IMR-90 (cell line): ENCODE measurements at regions not wholly inside any gene's neighbourhood (a gene's known extent, or its start where the extent isn't known, plus 50 kb on each side); places are given as distances from the start of the nearest gene placed in this dataset.

Source experiments
- ATAC-seq: fragments of 200-7000 bp; cut with Tn5 transposase; 2 replicates; pipeline ENCODE4 v1.9.1; 2020; ENCODE audit warnings: low read depth, mild to moderate bottlenecking, moderate library complexity
- BruUV-seq: library from RNA; stranded (reverse); fragments of 400-500 nt; replicated peaks from 2 replicates; lab custom pipeline; 2021; lab: Mats Ljungman, UMichigan
- CTCF ChIA-PET: fragments of 300-600 bp; formaldehyde crosslinking; extraction: SDS; loops from one replicate; lab custom pipeline; 2021; ENCODE audit warnings: antibody characterized with exemption; lab: Yijun Ruan, JAX
- POLR2A ChIA-PET: fragments of 300-600 bp; sonication (Branson Sonifier 250); formaldehyde crosslinking; loops from one replicate; lab custom pipeline; 2022; ENCODE audit warnings: antibody characterized with exemption; ENCODE audit not compliant: unreplicated experiment; lab: Charles Lee
- DNase-seq: peaks from one replicate; pipeline ENCODE4 v3.0.0; 2013
- H2AFZ ChIP-seq: replicated peaks from 2 replicates; pipeline ENCODE3; 2013; ENCODE audit warnings: low read length, mild to moderate bottlenecking; ENCODE audit not compliant: poor library complexity
- H2AK5ac ChIP-seq: 2 replicates; pipeline ENCODE4 v1.6.1; 2013; ENCODE audit warnings: low read depth, low read length, inconsistent platforms
- H2AK9ac ChIP-seq: replicated peaks from 2 replicates; pipeline ENCODE3; 2013; ENCODE audit warnings: mild to moderate bottlenecking, low read depth, low read length, moderate library complexity; ENCODE audit not compliant: poor library complexity
- H2BK120ac ChIP-seq: 2 replicates; pipeline ENCODE4 v1.6.1; 2013; ENCODE audit warnings: low read depth, low read length, inconsistent platforms
- H2BK15ac ChIP-seq: 3 replicates; pipeline ENCODE4 v1.6.1; 2013; ENCODE audit warnings: low read depth, low read length, inconsistent platforms
- H2BK20ac ChIP-seq: 2 replicates; pipeline ENCODE4 v1.6.1; 2013; ENCODE audit warnings: low read depth, mild to moderate bottlenecking, inconsistent platforms, low read length, moderate library complexity
- H2BK5ac ChIP-seq: 2 replicates; pipeline ENCODE4 v1.6.1; 2013; ENCODE audit warnings: mild to moderate bottlenecking, low read depth, low read length, inconsistent platforms; ENCODE audit not compliant: poor library complexity, severe bottlenecking
- H3K14ac ChIP-seq: replicated peaks from 2 replicates; pipeline ENCODE4 v1.6.1; 2013; ENCODE audit warnings: low read depth, low read length, inconsistent platforms
- H3K18ac ChIP-seq: 2 replicates; pipeline ENCODE4 v1.6.1; 2013; ENCODE audit warnings: low read depth, low read length, control low read depth
- H3K23ac ChIP-seq: 2 replicates; pipeline ENCODE4 v1.6.1; 2013; ENCODE audit warnings: low read depth, low read length, inconsistent platforms
- H3K27ac ChIP-seq: 2 replicates; pipeline ENCODE4 v1.5.1; 2013; ENCODE audit warnings: mild to moderate bottlenecking, control low read depth, low read length; ENCODE audit not compliant: insufficient read depth
- H3K27me3 ChIP-seq: 2 replicates; pipeline ENCODE4 v1.6.1; 2013; ENCODE audit warnings: low read length; ENCODE audit not compliant: control insufficient read depth, insufficient read depth
- H3K36me3 ChIP-seq: 2 replicates; pipeline ENCODE4 v1.6.1; 2013; ENCODE audit warnings: low read length, mixed read lengths; ENCODE audit not compliant: control insufficient read depth, insufficient read depth
- H3K4ac ChIP-seq: 2 replicates; pipeline ENCODE4 v1.6.1; 2013; ENCODE audit warnings: low read depth, low read length, inconsistent platforms
- H3K4me1 ChIP-seq: 2 replicates; pipeline ENCODE4 v1.6.1; 2013; ENCODE audit warnings: low read length, mixed read lengths; ENCODE audit not compliant: control insufficient read depth, insufficient read depth
- H3K4me2 ChIP-seq: 2 replicates; pipeline ENCODE4 v1.6.1; 2013; ENCODE audit warnings: low read depth, mild to moderate bottlenecking, control low read depth, low read length, moderate library complexity
- H3K4me3 ChIP-seq: 2 replicates; pipeline ENCODE4 v1.5.1; 2013; ENCODE audit warnings: low read depth, mild to moderate bottlenecking, control low read depth, low read length, moderate library complexity; ENCODE audit not compliant: insufficient read depth
- H3K56ac ChIP-seq: 2 replicates; pipeline ENCODE4 v1.6.1; 2013; ENCODE audit warnings: low read length, inconsistent platforms; ENCODE audit not compliant: insufficient read depth; ENCODE audit errors: extremely low read depth
- H3K79me1 ChIP-seq, 2 experiments: 2 replicates each; pipeline ENCODE4 v1.6.1; 2013; ENCODE audit warnings: low read length in 2 of 2, inconsistent platforms in 1 of 2, low read depth in 1 of 2
- H3K9ac ChIP-seq: 2 replicates; pipeline ENCODE4 v1.6.1; 2013; ENCODE audit warnings: low read depth, low read length, control low read depth
- H3K9me1 ChIP-seq: 2 replicates; pipeline ENCODE4 v1.6.1; 2013; ENCODE audit warnings: low read length, inconsistent platforms; ENCODE audit not compliant: insufficient read depth
- H3K9me3 ChIP-seq: 2 replicates; pipeline ENCODE4 v1.6.1; 2013; ENCODE audit warnings: low read length; ENCODE audit not compliant: control insufficient read depth, insufficient read depth
- H4K20me1 ChIP-seq: 2 replicates; pipeline ENCODE4 v1.6.1; 2013; ENCODE audit warnings: low read length, inconsistent platforms; ENCODE audit not compliant: insufficient read depth
- H4K5ac ChIP-seq: 2 replicates; pipeline ENCODE4 v1.6.1; 2013; ENCODE audit warnings: mild to moderate bottlenecking, low read depth, low read length, control low read depth
- H4K8ac ChIP-seq, 2 experiments: 2 replicates each; pipeline ENCODE4 v1.6.1; 2013; ENCODE audit warnings: low read depth in 2 of 2, low read length in 2 of 2, control low read depth in 1 of 2, inconsistent platforms in 1 of 2
- H4K91ac ChIP-seq: 2 replicates; pipeline ENCODE4 v1.6.1; 2013; ENCODE audit warnings: low read depth, low read length, inconsistent platforms; ENCODE audit not compliant: insufficient read depth
- BHLHE40 ChIP-seq: fragments of 150-350 bp; IDR thresholded peaks from 2 replicates; pipeline ENCODE4 v1.6.1; 2016; ENCODE audit warnings: mild to moderate bottlenecking, low read depth, low read length
- CEBPB ChIP-seq: IDR thresholded peaks from 2 replicates; pipeline ENCODE4 v1.6.1; 2012; ENCODE audit warnings: low read depth, low read length, improper control_type of control experiment
- CHD1 ChIP-seq: IDR thresholded peaks from 2 replicates; pipeline ENCODE4 v1.6.1; 2012; ENCODE audit warnings: low read depth, low read length, improper control_type of control experiment
- ELK1 ChIP-seq: fragments of 150-350 bp; IDR thresholded peaks from 2 replicates; pipeline ENCODE4 v1.6.1; 2016; ENCODE audit warnings: low read depth, mild to moderate bottlenecking, low read length, moderate library complexity, borderline replicate concordance
- FOS ChIP-seq: fragments of 150-350 bp; IDR thresholded peaks from 2 replicates; pipeline ENCODE4 v1.6.1; 2016; ENCODE audit warnings: low read depth, low read length
- MAFK ChIP-seq: IDR thresholded peaks from 2 replicates; pipeline ENCODE4 v1.6.1; 2012; ENCODE audit warnings: low read depth, low read length, improper control_type of control experiment
- MAZ ChIP-seq: IDR thresholded peaks from 2 replicates; pipeline ENCODE4 v1.6.1; 2012; ENCODE audit warnings: low read depth, mild to moderate bottlenecking, low read length, improper control_type of control experiment, moderate library complexity, borderline replicate concordance
- MXI1 ChIP-seq: IDR thresholded peaks from 2 replicates; pipeline ENCODE4 v1.6.1; 2012; ENCODE audit warnings: low read depth, mild to moderate bottlenecking, low read length, moderate library complexity, borderline replicate concordance
- NFE2L2 ChIP-seq: fragments of 150-350 bp; IDR thresholded peaks from 2 replicates; pipeline ENCODE4 v1.6.1; 2016; ENCODE audit warnings: low read depth, mild to moderate bottlenecking, low read length
- POLR2A ChIP-seq: IDR thresholded peaks from 2 replicates; pipeline ENCODE4 v1.6.1; 2012; ENCODE audit warnings: mild to moderate bottlenecking, low read depth, low read length
- RAD21 ChIP-seq: IDR thresholded peaks from 2 replicates; pipeline ENCODE4 v1.6.1; 2012; ENCODE audit warnings: low read length, improper control_type of control experiment
- RCOR1 ChIP-seq: IDR thresholded peaks from 2 replicates; pipeline ENCODE4 v1.6.1; 2012; ENCODE audit warnings: mild to moderate bottlenecking, low read length, improper control_type of control experiment; ENCODE audit not compliant: insufficient replicate concordance
- RFX5 ChIP-seq: IDR thresholded peaks from 2 replicates; pipeline ENCODE4 v1.8.0; 2012; ENCODE audit warnings: low read depth, mild to moderate bottlenecking, low read length, moderate library complexity
- SMC3 ChIP-seq: fragments of 150-350 bp; IDR thresholded peaks from 2 replicates; pipeline ENCODE4 v1.6.1; 2016; ENCODE audit warnings: low read depth, mild to moderate bottlenecking, antibody characterized with exemption, low read length, moderate library complexity
- USF2 ChIP-seq: fragments of 150-350 bp; IDR thresholded peaks from 2 replicates; pipeline ENCODE4 v1.6.1; 2017; ENCODE audit warnings: mild to moderate bottlenecking, antibody characterized with exemption, low read length, low read depth
- WGBS, 2 experiments: methylation state at CpG; one replicate each; pipeline versions ENCODE4 v1.1.5 to v1.1.7; 2013; ENCODE audit warnings: missing lambda C conversion rate in 2 of 2; ENCODE audit not compliant: insufficient read length in 1 of 2; ENCODE audit errors: extremely low coverage in 2 of 2; 5-methylcytosine and 5-hydroxymethylcytosine counted together
- dilution Hi-C: fragments of 300-500 bp; cut with HindIII; formaldehyde crosslinking; loops from one replicate; pipeline ENCODE4 v1.14.3; 2018; ENCODE audit warnings: low sequenced_read_pairs; ENCODE audit not compliant: unreplicated experiment
- in situ Hi-C: fragments of 300-500 bp; cut with MboI; formaldehyde crosslinking; loops from 3 replicates; pipeline ENCODE4 v1.14.3; 2019; ENCODE audit warnings: low sequenced_read_pairs, inconsistent platforms, mixed read lengths
- intact Hi-C: fragments of 100-400 bp; cut with micrococcal nuclease; formaldehyde crosslinking; loops from 2 replicates; pipeline ENCODE4 v1.10.0; 2022
- TF ChIP-seq, protein P1 (sequence below): conservative IDR thresholded peaks from 2 replicates; pipeline ENCODE4 v1.5.1; 2012; ENCODE audit warnings: mild to moderate bottlenecking, low read depth, low read length, improper control_type of control experiment

DNA sequence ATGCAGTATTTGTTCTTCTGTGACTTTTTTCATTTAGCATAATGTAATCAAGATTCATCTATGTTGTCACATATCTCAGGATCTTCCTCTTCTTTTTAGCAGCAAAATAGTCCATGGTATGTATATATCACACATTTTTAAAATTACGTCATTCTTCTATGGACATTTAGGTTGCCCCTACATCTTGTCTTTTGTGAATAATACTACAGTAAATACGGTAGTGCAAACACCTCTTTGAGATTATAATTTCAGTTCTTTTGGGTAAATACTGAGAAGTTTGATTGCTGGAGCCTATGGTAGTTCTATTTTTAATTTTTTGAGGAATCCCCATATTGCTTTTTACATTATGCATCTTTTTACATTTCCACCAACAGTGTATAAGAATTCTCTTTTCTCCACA is 1174.9 kb downstream of the NSUN3 start:
- no peak overlapping the region for H3K14ac ChIP-seq
- H3K4me1 ChIP-seq, result no peaks in the 10 kb centered on the region
- H4K5ac ChIP-seq, result no peak overlapping the region
- no peak overlapping the region for H3K4me3 ChIP-seq
- no peak overlapping the region for H3K27ac ChIP-seq
- TF ChIP-seq USF2 (no peak), RAD21 (no peak), MAFK (no peak), NFE2L2 (no peak), SMC3 (no peak), BHLHE40 (no peak), RFX5 (no peak), RCOR1 (no peak), MXI1 (no peak), POLR2A (no peak), FOS (no peak), CHD1 (no peak), MAZ (no peak), ELK1 (no peak), CEBPB (no peak)
- TF ChIP-seq, protein P1, sequence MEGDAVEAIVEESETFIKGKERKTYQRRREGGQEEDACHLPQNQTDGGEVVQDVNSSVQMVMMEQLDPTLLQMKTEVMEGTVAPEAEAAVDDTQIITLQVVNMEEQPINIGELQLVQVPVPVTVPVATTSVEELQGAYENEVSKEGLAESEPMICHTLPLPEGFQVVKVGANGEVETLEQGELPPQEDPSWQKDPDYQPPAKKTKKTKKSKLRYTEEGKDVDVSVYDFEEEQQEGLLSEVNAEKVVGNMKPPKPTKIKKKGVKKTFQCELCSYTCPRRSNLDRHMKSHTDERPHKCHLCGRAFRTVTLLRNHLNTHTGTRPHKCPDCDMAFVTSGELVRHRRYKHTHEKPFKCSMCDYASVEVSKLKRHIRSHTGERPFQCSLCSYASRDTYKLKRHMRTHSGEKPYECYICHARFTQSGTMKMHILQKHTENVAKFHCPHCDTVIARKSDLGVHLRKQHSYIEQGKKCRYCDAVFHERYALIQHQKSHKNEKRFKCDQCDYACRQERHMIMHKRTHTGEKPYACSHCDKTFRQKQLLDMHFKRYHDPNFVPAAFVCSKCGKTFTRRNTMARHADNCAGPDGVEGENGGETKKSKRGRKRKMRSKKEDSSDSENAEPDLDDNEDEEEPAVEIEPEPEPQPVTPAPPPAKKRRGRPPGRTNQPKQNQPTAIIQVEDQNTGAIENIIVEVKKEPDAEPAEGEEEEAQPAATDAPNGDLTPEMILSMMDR, result no peak
- in situ Hi-C loops, result no loop called here
- H2AK9ac ChIP-seq, result no peak overlapping the region
- no peak overlapping the region for H2AFZ ChIP-seq
- no peak overlapping the region for H2BK5ac ChIP-seq
- H2BK15ac ChIP-seq, result no peak overlapping the region
- H3K18ac ChIP-seq, result no peak overlapping the region
- no peak overlapping the region for H4K91ac ChIP-seq
- H3K36me3 ChIP-seq, result no peaks in the 10 kb centered on the region
- ChIA-PET CTCF (no interaction called here), POLR2A (no interaction called here)
- H2BK20ac ChIP-seq, result no peak overlapping the region
- no peaks in the 10 kb centered on the region for H3K27me3 ChIP-seq
- H2AK5ac ChIP-seq, result no peak overlapping the region
- no peak overlapping the region for H3K4me2 ChIP-seq
- no peaks in the 10 kb centered on the region for H3K9me1 ChIP-seq
- H3K9ac ChIP-seq, result no peak overlapping the region
- no peak overlapping the region for H4K8ac ChIP-seq
- intact Hi-C loops, result no loop called here
- no TSS peak for BruUV-seq
- H3K9me3 ChIP-seq, result peaks cover 2% of the 10 kb centered on the region
- no peak for DNase-seq
- dilution Hi-C loops, result no loop called here
- H4K20me1 ChIP-seq, result no peaks in the 10 kb centered on the region
- WGBS, 2 experiments, result no CpG with 5 or more reads among the region's 2 CpGs
- no peak for ATAC-seq
- H3K56ac ChIP-seq, result no peak overlapping the region
- H2BK120ac ChIP-seq, result no peak overlapping the region
- no peak overlapping the region for H3K23ac ChIP-seq
- H3K79me1 ChIP-seq, result no peaks in the 10 kb centered on the region
- no peak overlapping the region for H3K4ac ChIP-seq
